ENCODE measurements at regions not wholly inside any gene's neighbourhood (a gene's known extent, or its start where the extent isn't known, plus 50 kb on each side); places are given as distances from the start of the nearest gene placed in this dataset.
"Not testable (repeated sequence)": the region's sequence is repeated elsewhere in the genome, so short reads cannot be mapped to it uniquely, and the experiment has no call there.

GRCh38 chr6:147991961-147992360, 350.7 kb upstream of the SASH1 start:
- DNase-seq: no peak

- no peak for DNase-seq
Measured at GRCh38 chr6:147999001-147999540, 343.6 kb upstream of the SASH1 start.

GRCh38 chr6:148001844-148002642, 340.6 kb upstream of the SASH1 start:
- no peak for DNase-seq

GRCh38 chr6:148004651-148005050, 338.0 kb upstream of the SASH1 start:
- DNase-seq: no peak

- no peak for DNase-seq
Measured at GRCh38 chr6:148005806-148006205, 336.8 kb upstream of the SASH1 start.

GRCh38 chr6:148010516-148010915, 332.1 kb upstream of the SASH1 start:
- DNase-seq: not testable (repeated sequence)

GRCh38 chr6:148016013-148016412, 326.6 kb upstream of the SASH1 start:
- no peak for DNase-seq

GRCh38 chr6:148021165-148021564, 321.5 kb upstream of the SASH1 start:
- no peak for DNase-seq

- DNase-seq: no peak
Measured at GRCh38 chr6:148021699-148022098, 320.9 kb upstream of the SASH1 start.

GRCh38 chr6:148022279-148022678, 320.4 kb upstream of the SASH1 start:
- DNase-seq: not testable (repeated sequence)

- DNase-seq: no peak
Measured at GRCh38 chr6:148027201-148027600, 315.4 kb upstream of the SASH1 start.

GRCh38 chr6:148035806-148036390, 306.7 kb upstream of the SASH1 start:
- DNase-seq: no peak

GRCh38 chr6:148037496-148037895, 305.1 kb upstream of the SASH1 start:
- DNase-seq: no peak

- DNase-seq: no peak
Measured at GRCh38 chr6:148041546-148041945, 301.1 kb upstream of the SASH1 start.

GRCh38 chr6:148042536-148042935, 300.1 kb upstream of the SASH1 start:
- DNase-seq: no peak

GRCh38 chr6:148044261-148044751, 298.3 kb upstream of the SASH1 start:
- no peak for DNase-seq

- DNase-seq: no peak
Measured at GRCh38 chr6:148044921-148045320, 297.7 kb upstream of the SASH1 start.

GRCh38 chr6:148053209-148053608, 289.4 kb upstream of the SASH1 start:
- no peak for DNase-seq

GRCh38 chr6:148053796-148054195, 288.8 kb upstream of the SASH1 start:
- DNase-seq: no peak

- DNase-seq: no peak
Measured at GRCh38 chr6:148054219-148054618, 288.4 kb upstream of the SASH1 start.

- no peak for DNase-seq
Measured at GRCh38 chr6:148055419-148055818, 287.2 kb upstream of the SASH1 start.

- no peak for DNase-seq
Measured at GRCh38 chr6:148059869-148060268, 282.8 kb upstream of the SASH1 start.

GRCh38 chr6:148064406-148065134, 278.1 kb upstream of the SASH1 start:
- DNase-seq: no peak
